WTC11 (cell line): ENCODE measurements at regions not wholly inside any gene's neighbourhood (a gene's known extent, or its start where the extent isn't known, plus 50 kb on each side); places are given as distances from the start of the nearest gene placed in this dataset.

Experiments
- ATAC-seq: fragments of 200-7000 bp; cut with Tn5 transposase; 2 replicates; pipeline ENCODE4 v1.10.0; 2021; ENCODE audit warnings: mild to moderate bottlenecking, moderate library complexity
- CTCF ChIA-PET: fragments of 300-600 bp; sonication (Branson Sonifier 250); formaldehyde crosslinking; loops from one replicate; lab custom pipeline; 2021; ENCODE audit warnings: antibody characterized with exemption; lab: Charles Lee
- POLR2A ChIA-PET: fragments of 350-600 bp; sonication (Branson Sonifier 250); formaldehyde crosslinking; loops from one replicate; lab custom pipeline; 2021; ENCODE audit warnings: antibody characterized with exemption; lab: Charles Lee
- DNase-seq: peaks from one replicate; pipeline ENCODE4 v3.0.0; 2021; ENCODE audit warnings: low spot score
- H3K27ac Mint-ChIP-seq: 2 replicates; pipeline ENCODE4 v1.8.0; 2021; ENCODE audit warnings: mixed read lengths
- H3K27me3 Mint-ChIP-seq: 2 replicates; pipeline ENCODE4 v1.8.0; 2021; ENCODE audit warnings: low read depth, mild to moderate bottlenecking, moderate library complexity, mixed read lengths
- H3K36me3 Mint-ChIP-seq: 2 replicates; pipeline ENCODE4 v1.8.0; 2021; ENCODE audit warnings: mixed read lengths
- H3K4me1 Mint-ChIP-seq: 2 replicates; pipeline ENCODE4 v1.8.0; 2022; ENCODE audit warnings: mixed read lengths
- H3K4me3 Mint-ChIP-seq: 2 replicates; pipeline ENCODE4 v1.8.0; 2021; ENCODE audit warnings: mild to moderate bottlenecking, moderate library complexity, mixed read lengths
- H3K9me3 Mint-ChIP-seq: 2 replicates; pipeline ENCODE4 v1.8.0; 2021; ENCODE audit warnings: mixed read lengths
- AFF4 ChIP-seq: sonication (generic); formaldehyde crosslinking; IDR thresholded peaks from 2 replicates; pipeline ENCODE4 v1.8.1; 2023; ENCODE audit warnings: mild to moderate bottlenecking, missing genetic modification reagents, borderline replicate concordance
- CBFB ChIP-seq: sonication (generic); formaldehyde crosslinking; IDR thresholded peaks from 2 replicates; pipeline ENCODE4 v1.8.1; 2022; ENCODE audit warnings: mild to moderate bottlenecking, low read depth, missing genetic modification reagents
- CREM ChIP-seq: sonication (generic); formaldehyde crosslinking; IDR thresholded peaks from 2 replicates; pipeline ENCODE4 v1.8.1; 2022; ENCODE audit warnings: mild to moderate bottlenecking, missing genetic modification reagents, moderate library complexity
- E2F5 ChIP-seq: sonication (generic); formaldehyde crosslinking; IDR thresholded peaks from 2 replicates; pipeline ENCODE4 v1.8.1; 2022; ENCODE audit warnings: mild to moderate bottlenecking, moderate library complexity, missing genetic modification reagents
- ERG ChIP-seq: fragments of 250-450 bp; sonication (Bioruptor Pico); IDR thresholded peaks from 2 replicates; pipeline ENCODE4 v1.8.0; 2021; ENCODE audit warnings: mild to moderate bottlenecking
- FOXK1 ChIP-seq: sonication (generic); formaldehyde crosslinking; IDR thresholded peaks from 2 replicates; pipeline ENCODE4 v1.8.0; 2022; ENCODE audit warnings: mild to moderate bottlenecking, moderate library complexity, missing genetic modification reagents
- HMGXB4 ChIP-seq: sonication (generic); formaldehyde crosslinking; IDR thresholded peaks from 2 replicates; pipeline ENCODE4 v1.8.1; 2023; ENCODE audit warnings: mild to moderate bottlenecking, moderate library complexity, missing genetic modification reagents
- IRF2 ChIP-seq: sonication (generic); formaldehyde crosslinking; IDR thresholded peaks from 2 replicates; pipeline ENCODE4 v1.8.0; 2022; ENCODE audit warnings: low read depth, missing genetic modification reagents, borderline replicate concordance
- JAZF1 ChIP-seq: fragments of 250-450 bp; sonication (Bioruptor Pico); IDR thresholded peaks from 2 replicates; pipeline ENCODE4 v1.9.0; 2021; ENCODE audit warnings: moderate library complexity, mild to moderate bottlenecking, inconsistent platforms
- MAX ChIP-seq: sonication (generic); formaldehyde crosslinking; IDR thresholded peaks from 2 replicates; pipeline ENCODE4 v1.8.0; 2022; ENCODE audit warnings: mild to moderate bottlenecking, missing genetic modification reagents
- PRDM15 ChIP-seq: sonication (generic); formaldehyde crosslinking; IDR thresholded peaks from 2 replicates; pipeline ENCODE4 v1.8.0; 2022; ENCODE audit warnings: missing genetic modification reagents
- SMAD4 ChIP-seq: sonication (generic); formaldehyde crosslinking; IDR thresholded peaks from 2 replicates; pipeline ENCODE4 v1.8.0; 2022; ENCODE audit warnings: mild to moderate bottlenecking, missing genetic modification reagents
- SOX15 ChIP-seq: fragments of 250-450 bp; sonication (Bioruptor Pico); IDR thresholded peaks from 2 replicates; pipeline ENCODE4 v1.9.0; 2021; ENCODE audit warnings: mild to moderate bottlenecking
- TCF7 ChIP-seq: sonication (generic); formaldehyde crosslinking; IDR thresholded peaks from 2 replicates; pipeline ENCODE4 v1.8.0; 2022; ENCODE audit warnings: mild to moderate bottlenecking, low read depth, missing genetic modification reagents, moderate library complexity
- TP53 ChIP-seq: sonication (generic); formaldehyde crosslinking; IDR thresholded peaks from 2 replicates; pipeline ENCODE4 v1.8.1; 2023; ENCODE audit warnings: mild to moderate bottlenecking, missing genetic modification reagents
- USF1 ChIP-seq: sonication (generic); formaldehyde crosslinking; IDR thresholded peaks from 2 replicates; pipeline ENCODE4 v1.8.0; 2022; ENCODE audit warnings: mild to moderate bottlenecking, missing genetic modification reagents
- ZMAT4 ChIP-seq: fragments of 250-450 bp; sonication (Bioruptor Pico); IDR thresholded peaks from 2 replicates; pipeline ENCODE4 v1.9.0; 2021; ENCODE audit warnings: mild to moderate bottlenecking
- ZNF138 ChIP-seq: sonication (generic); formaldehyde crosslinking; conservative IDR thresholded peaks from 2 replicates; pipeline ENCODE4 v1.8.1; 2022; ENCODE audit warnings: mild to moderate bottlenecking, moderate library complexity, missing genetic modification reagents
- ZNF317 ChIP-seq: sonication (generic); formaldehyde crosslinking; IDR thresholded peaks from 2 replicates; pipeline ENCODE4 v1.8.1; 2023; ENCODE audit warnings: low read depth, mild to moderate bottlenecking, moderate library complexity, missing genetic modification reagents, borderline replicate concordance

GRCh38 chrX:99761731-99762130 is 648.3 kb downstream of the PCDH19 start (continued):
- TF ChIP-seq USF1 = no peak
- TF ChIP-seq TP53 = no peak
- no peak for TF ChIP-seq ZMAT4 (CRISPR knock-in tag)

GRCh38 chrX:99752776-99753175 is 657.3 kb downstream of the PCDH19 start:
- Mint-ChIP-seq H3K27me3 (peaks cover 3% of the 10 kb centered on the region; the same call in 1 of the 2 replicates), H3K4me3 (no peak overlapping the region), H3K36me3 (peaks cover 14% of the 10 kb centered on the region), H3K4me1 (peaks cover 54% of the 10 kb centered on the region), H3K27ac (no peak overlapping the region), H3K9me3 (peaks cover 21% of the 10 kb centered on the region)
- ChIA-PET CTCF (no interaction called here), POLR2A (no interaction called here)
- no peak for DNase-seq
- TF ChIP-seq E2F5 (CRISPR knock-in tag) (no peak), FOXK1 (CRISPR knock-in tag) (no peak), SMAD4 (no peak), ZMAT4 (CRISPR knock-in tag) (no peak), SOX15 (CRISPR knock-in tag) (no peak), MAX (CRISPR knock-in tag) (no peak), IRF2 (no peak), CBFB (CRISPR knock-in tag) (no peak), TP53 (no peak), ZNF317 (no peak), ERG (CRISPR knock-in tag) (no peak), CREM (no peak), ZNF138 (no peak), TCF7 (CRISPR knock-in tag) (no peak), JAZF1 (CRISPR knock-in tag) (no peak), AFF4 (CRISPR knock-in tag) (no peak), PRDM15 (CRISPR knock-in tag) (no peak), HMGXB4 (CRISPR knock-in tag) (no peak)
- ATAC-seq = no peak
